Thyroid gland (tissue), 4 donors: ENCODE measurements at regions not wholly inside any gene's neighbourhood (a gene's known extent, or its start where the extent isn't known, plus 50 kb on each side); places are given as distances from the start of the nearest gene placed in this dataset.

Source experiments
- DNase-seq, 2 donors: peaks; one replicate each; pipeline ENCODE4 v3.0.0-alpha.2; 2019
- H3K27ac ChIP-seq, 3 donors: fragments of 200-600 bp; sonication (generic); 1 replicate in 2 of 3; 2 replicates in 1 of 3; pipeline ENCODE4 v1.5.1; 2016 to 2019; ENCODE audit warnings: mild to moderate bottlenecking in 1 of 3, moderate library complexity in 1 of 3
- H3K27me3 ChIP-seq: fragments of 200-600 bp; sonication (generic); one replicate; pipeline ENCODE4 v1.5.1; 2019
- H3K36me3 ChIP-seq, 2 donors: fragments of 200-600 bp; sonication (generic); one replicate each; pipeline ENCODE4 v1.5.1; 2016 to 2019
- H3K4me1 ChIP-seq, 2 donors: fragments of 200-600 bp; sonication (generic); one replicate each; pipeline ENCODE4 v1.5.1; 2017 to 2019
- H3K4me3 ChIP-seq, 3 donors: fragments of 200-600 bp; sonication (generic); replicated peaks in 1 of 3; 1 replicate in 2 of 3; 2 replicates in 1 of 3; pipeline ENCODE4 v1.5.1; 2016; ENCODE audit warnings: mild to moderate bottlenecking in 1 of 3
- H3K9me3 ChIP-seq: fragments of 200-600 bp; sonication (generic); one replicate; pipeline ENCODE4 v1.5.1; 2017
- POLR2A ChIP-seq, 2 donors: fragments of 450-650 bp; IDR thresholded peaks; one replicate each; pipeline ENCODE4 v1.6.1; 2017; ENCODE audit warnings: antibody characterized with exemption in 2 of 2, mild to moderate bottlenecking in 2 of 2, moderate library complexity in 1 of 2
- WGBS, 2 donors: methylation state at CpG; one replicate each; pipeline ENCODE4 v1.1.5; 2017; 5-methylcytosine and 5-hydroxymethylcytosine counted together
- intact Hi-C: fragments of 100-400 bp; cut with DNase I; formaldehyde crosslinking; loops from one replicate; pipeline ENCODE4 v1.15.1; 2023
- TF ChIP-seq, protein P1 (sequence below), 6 experiments: fragments of 200-600 bp in 3 of 6; fragments of 450-650 bp in 3 of 6; sonication (generic) in 3 of 6; IDR thresholded peaks; one replicate each; pipeline ENCODE4 v1.5.1; 2016 to 2019; ENCODE audit warnings: antibody characterized with exemption in 6 of 6, mild to moderate bottlenecking in 2 of 6, inconsistent platforms in 1 of 6, moderate library complexity in 1 of 6

DNA sequence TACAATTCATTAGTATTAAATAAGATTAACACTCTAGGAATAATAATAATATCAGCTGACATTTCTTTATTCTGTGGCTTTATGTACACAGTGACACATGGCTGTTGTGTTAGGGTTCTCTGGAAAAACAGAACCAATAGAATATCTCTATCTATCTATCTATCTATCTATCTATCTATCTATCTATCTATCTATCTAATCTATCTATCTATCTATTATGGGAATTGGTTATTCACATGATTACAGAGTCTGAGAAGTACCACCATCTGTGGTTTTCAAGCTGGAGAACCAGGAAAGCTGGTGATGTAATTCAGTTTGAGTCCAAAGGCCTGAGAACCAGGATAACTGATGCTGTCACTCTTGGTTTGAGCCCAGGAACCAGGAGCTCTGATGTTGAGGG, 194.1 kb upstream of the MTPN start:
- H3K4me3 ChIP-seq, result no peak overlapping the region
- no peaks in the 10 kb centered on the region for H3K9me3 ChIP-seq
- no peaks in the 10 kb centered on the region for H3K36me3 ChIP-seq
- peaks cover 0 to 6% of the 10 kb centered on the region in 2 donors for H3K4me1 ChIP-seq
- no peak for DNase-seq
- TF ChIP-seq, protein P1, sequence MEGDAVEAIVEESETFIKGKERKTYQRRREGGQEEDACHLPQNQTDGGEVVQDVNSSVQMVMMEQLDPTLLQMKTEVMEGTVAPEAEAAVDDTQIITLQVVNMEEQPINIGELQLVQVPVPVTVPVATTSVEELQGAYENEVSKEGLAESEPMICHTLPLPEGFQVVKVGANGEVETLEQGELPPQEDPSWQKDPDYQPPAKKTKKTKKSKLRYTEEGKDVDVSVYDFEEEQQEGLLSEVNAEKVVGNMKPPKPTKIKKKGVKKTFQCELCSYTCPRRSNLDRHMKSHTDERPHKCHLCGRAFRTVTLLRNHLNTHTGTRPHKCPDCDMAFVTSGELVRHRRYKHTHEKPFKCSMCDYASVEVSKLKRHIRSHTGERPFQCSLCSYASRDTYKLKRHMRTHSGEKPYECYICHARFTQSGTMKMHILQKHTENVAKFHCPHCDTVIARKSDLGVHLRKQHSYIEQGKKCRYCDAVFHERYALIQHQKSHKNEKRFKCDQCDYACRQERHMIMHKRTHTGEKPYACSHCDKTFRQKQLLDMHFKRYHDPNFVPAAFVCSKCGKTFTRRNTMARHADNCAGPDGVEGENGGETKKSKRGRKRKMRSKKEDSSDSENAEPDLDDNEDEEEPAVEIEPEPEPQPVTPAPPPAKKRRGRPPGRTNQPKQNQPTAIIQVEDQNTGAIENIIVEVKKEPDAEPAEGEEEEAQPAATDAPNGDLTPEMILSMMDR (IDR thresholded peaks at IDR 0.05), result no peak
- TF ChIP-seq POLR2A (IDR thresholded peaks at IDR 0.05), result no peak
- intact Hi-C loops, result no loop called here
- no peaks in the 10 kb centered on the region for H3K27me3 ChIP-seq
- H3K27ac ChIP-seq, result no peak overlapping the region

DNA sequence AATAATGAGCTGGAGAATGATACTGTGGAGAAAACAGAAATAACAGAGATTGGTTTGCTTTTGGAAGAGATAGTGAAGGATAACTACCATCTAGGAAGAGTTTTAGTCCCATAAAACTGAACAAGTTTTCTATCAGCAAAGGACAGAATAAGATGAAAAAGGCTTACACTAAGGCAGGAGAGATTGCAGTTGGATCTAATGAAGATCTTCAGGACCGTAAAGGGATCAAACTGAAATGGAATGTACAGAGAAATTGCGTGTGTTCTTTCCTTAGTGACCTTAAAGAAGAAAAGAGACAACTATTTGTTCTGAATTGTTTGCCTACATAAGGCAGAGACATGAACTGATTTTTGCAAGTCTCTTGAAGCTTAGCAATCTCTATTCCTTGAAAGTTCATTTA, 191.7 kb upstream of the MTPN start:
- 75 to 82% methylated on average over 2 of the region's 2 CpGs for WGBS, 2 donors
- Histone ChIP-seq H3K36me3 (no peaks in the 10 kb centered on the region), H3K27ac (no peak overlapping the region), H3K4me3 (no peak overlapping the region), H3K9me3 (no peaks in the 10 kb centered on the region), H3K27me3 (no peaks in the 10 kb centered on the region), H3K4me1 (peaks cover 0 to 7% of the 10 kb centered on the region in 2 donors)
- no peak for TF ChIP-seq POLR2A (IDR thresholded peaks at IDR 0.05)
- TF ChIP-seq, protein P1 (IDR thresholded peaks at IDR 0.05), result no peak
- intact Hi-C loops, result no loop called here
- DNase-seq, result no peak

DNA sequence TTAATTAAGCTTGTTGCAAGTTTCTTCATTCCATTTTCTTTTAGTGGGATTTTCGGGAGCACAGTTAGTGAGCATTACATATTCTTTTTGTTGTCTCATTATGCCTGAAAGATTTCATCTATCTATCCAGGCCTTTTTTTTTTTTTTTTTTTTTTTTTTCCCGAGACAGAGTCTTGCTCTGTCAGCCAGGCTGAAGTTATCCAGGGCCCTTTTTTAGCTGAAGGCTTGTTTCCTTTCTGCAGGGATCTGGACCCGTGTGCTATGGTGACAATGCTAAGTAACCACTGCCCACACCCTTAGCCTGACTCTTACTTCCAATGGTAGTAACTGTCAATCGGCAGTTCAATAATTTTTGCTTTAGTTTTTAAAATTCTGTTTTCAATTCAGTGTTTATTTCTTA, 190.8 kb upstream of the MTPN start:
- WGBS, 2 donors, result 74 to 75% methylated on average over 4 of the region's 4 CpGs
- Histone ChIP-seq H3K9me3 (no peaks in the 10 kb centered on the region), H3K27ac (no peak overlapping the region), H3K4me1 (peaks cover 0 to 7% of the 10 kb centered on the region in 2 donors), H3K4me3 (no peak overlapping the region), H3K27me3 (no peaks in the 10 kb centered on the region), H3K36me3 (no peaks in the 10 kb centered on the region)
- TF ChIP-seq, protein P1 (IDR thresholded peaks at IDR 0.05), result no peak
- TF ChIP-seq POLR2A (IDR thresholded peaks at IDR 0.05), result no peak
- intact Hi-C loops, result no loop called here
- no peak for DNase-seq

DNA sequence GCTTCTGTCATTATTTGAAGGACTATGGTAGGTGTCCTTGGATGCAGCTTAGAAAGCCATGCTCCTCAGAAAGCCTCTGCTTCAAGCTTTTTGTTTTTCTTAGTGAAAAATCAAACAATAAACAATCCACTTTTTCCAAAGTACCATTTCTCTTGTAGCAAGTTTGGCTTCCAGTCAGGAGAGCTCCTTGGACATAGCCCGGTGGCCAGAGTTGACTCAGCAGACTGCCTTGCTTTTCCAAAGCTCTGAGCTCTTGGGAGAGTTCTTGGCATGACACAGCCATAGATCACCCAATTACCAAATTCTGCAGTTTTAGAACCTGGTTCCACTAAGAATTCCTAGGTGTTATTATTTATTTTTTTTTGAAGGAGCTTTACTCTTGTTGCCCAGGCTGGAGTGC, 189.4 kb upstream of the MTPN start:
- H3K27me3 ChIP-seq, result no peaks in the 10 kb centered on the region
- H3K27ac ChIP-seq, result no peak overlapping the region
- H3K4me3 ChIP-seq, result no peak overlapping the region
- TF ChIP-seq, protein P1 (IDR thresholded peaks at IDR 0.05), result no peak
- no peak for TF ChIP-seq POLR2A (IDR thresholded peaks at IDR 0.05)
- no peaks in the 10 kb centered on the region for H3K9me3 ChIP-seq
- peaks cover 0 to 7% of the 10 kb centered on the region in 2 donors for H3K4me1 ChIP-seq
- H3K36me3 ChIP-seq, result no peaks in the 10 kb centered on the region
- WGBS, 2 donors, result 21 to 26% methylated on average over 1 of the region's 1 CpG
- DNase-seq, result peak; percentile 61 to 62
- intact Hi-C loops, result no loop called here

DNA sequence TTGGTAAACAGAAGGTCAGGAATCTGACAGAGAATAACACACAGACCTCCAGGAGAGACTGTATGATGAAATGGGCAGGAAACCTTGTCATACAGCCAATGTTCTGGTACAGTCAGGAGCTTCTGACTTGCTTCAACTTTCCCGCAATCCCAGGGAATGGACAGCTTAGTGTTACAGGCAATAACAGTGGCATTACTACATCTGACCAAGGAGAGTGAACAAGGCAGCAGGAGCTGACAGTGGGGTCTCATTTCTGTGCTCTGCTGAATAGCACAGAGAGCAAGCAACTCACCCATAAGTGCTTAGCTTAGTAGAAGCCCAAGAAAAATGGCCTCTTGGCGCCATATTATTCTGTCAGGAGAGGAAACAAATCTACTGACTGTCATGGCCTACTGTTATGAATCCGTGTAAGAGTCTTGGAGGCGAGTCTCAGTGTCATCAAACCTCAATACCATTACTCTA, 186.2 kb upstream of the MTPN start:
- Histone ChIP-seq H3K4me3 (no peak overlapping the region), H3K27me3 (no peaks in the 10 kb centered on the region), H3K27ac (no peak overlapping the region), H3K36me3 (no peaks in the 10 kb centered on the region), H3K9me3 (no peaks in the 10 kb centered on the region), H3K4me1 (peaks cover 0 to 7% of the 10 kb centered on the region in 2 donors)
- 94 to 99% methylated on average over 4 of the region's 4 CpGs for WGBS, 2 donors
- TF ChIP-seq, protein P1 (IDR thresholded peaks at IDR 0.05), result no peak
- TF ChIP-seq POLR2A (IDR thresholded peaks at IDR 0.05), result no peak
- DNase-seq, result no peak
- intact Hi-C loops, result no loop called here
